ENCODE measurements at regions not wholly inside any gene's neighbourhood (a gene's known extent, or its start where the extent isn't known, plus 50 kb on each side); places are given as distances from the start of the nearest gene placed in this dataset.
"Not testable (repeated sequence)": the region's sequence is repeated elsewhere in the genome, so short reads cannot be mapped to it uniquely, and the experiment has no call there.

DNA sequence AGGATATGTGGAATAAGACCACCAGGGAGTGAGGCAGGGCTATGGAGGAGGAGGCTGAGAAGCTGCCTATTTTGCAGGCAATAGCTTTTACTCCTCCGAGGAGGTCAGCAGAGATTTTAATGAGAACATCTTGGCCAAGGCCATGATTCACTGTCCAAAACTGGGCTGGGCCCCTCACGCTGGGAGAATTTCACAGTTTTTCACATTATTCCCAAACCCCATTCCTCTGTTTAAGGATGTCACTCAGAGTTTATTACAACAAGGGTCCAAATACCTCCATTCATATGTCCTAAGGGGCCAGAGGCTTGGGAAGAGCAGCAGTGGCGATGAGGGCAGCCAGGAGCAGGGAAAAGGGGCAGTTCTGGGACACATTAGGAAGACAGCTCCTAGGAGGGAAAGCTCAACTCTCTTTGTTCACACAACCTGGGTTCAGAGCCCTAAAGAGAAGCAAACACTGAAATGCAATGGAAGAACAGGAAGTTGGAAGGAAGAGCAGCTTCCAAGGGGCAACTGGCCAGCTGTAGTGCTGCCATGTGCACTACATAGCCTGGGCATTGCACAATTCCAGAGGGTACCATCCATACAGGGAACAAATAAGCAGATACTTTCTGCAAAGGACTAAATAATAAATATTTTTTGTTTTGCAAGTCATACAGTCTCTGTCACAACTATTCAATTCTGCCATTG, 283.2 kb downstream of the NUAK1 start:
- no peak for DNase-seq

DNA sequence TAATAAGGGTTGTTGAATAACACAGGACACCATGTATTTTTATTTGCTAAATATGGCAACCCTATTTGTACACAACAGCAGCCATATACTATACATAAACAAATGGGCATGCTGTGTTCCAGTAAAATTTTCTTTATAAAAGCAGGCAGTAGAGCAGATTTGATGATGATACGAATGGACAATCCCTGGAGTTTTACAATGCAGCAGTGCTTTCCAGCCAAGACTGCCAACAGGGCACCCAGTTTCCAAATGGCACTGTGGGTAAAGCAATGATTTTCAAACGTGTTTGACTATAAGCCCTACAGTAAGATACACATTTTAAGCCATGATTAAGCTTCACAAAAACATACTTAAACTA, 282.7 kb downstream of the NUAK1 start:
- no peak for DNase-seq

DNA sequence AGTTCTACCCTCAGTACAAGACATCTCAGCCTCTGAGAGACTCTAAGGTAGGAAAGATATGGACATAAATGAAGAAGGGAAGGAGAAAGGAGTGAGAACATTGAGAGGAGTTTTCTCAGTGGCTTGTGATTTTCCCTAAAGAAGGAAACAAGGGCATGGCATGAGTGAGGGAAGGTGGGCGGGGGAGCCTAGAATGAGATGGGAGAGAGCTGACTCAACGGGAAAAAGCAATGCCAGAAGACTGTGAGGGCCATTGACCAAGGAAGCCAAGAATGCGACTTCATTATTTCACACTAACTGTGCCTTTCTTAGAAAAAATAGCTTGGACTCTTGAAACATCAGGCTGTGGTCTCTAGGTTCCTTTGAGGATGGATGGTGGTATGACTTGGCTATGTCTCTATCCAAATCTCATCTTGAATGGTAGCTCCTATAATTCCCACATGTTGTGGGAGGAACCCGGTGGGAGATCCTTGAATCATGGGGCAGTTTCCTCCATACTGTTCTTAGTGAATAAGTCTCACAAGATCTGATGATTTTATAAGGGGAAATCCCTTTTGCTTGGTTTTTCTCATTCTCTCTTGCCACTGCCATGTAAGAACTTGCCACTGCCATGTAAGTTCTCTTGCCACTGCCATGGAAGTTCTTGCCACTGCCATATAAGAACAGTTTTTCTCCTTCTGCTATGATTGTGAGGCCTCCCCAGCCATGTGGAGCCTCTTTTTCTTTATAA, 279.6 kb downstream of the NUAK1 start:
- DNase-seq = no peak

DNA sequence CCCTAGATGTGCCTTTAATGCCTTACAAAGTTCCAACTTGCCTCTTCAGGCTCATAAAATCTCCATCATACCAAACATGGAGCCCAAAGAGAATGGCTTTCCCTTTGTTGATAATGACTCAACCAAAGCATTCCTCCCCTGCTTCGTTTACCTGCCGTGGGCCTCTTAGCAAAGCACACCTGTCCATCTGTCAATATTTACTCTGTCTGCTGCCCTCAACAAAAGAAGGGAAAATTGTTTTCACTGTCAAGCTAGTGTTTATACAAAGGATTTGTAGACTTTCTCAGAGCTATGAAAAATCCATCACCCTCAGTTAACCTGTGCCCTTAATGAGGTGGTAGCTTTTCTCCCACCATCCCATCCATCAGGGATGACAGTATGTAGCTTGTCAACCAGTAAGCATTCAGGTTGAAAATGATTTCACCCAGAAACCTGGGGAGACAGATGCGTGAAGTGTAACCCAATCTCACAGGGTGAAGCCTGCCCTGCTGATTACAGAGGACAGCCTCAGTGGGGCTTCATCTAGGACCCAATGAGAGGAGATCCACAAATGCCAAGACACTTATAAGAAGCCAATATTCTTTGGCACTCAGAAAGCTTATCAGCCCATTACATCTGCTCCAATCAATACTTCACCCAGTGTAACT, 278.1 kb downstream of the NUAK1 start:
- DNase-seq = peak; percentile 11

DNA sequence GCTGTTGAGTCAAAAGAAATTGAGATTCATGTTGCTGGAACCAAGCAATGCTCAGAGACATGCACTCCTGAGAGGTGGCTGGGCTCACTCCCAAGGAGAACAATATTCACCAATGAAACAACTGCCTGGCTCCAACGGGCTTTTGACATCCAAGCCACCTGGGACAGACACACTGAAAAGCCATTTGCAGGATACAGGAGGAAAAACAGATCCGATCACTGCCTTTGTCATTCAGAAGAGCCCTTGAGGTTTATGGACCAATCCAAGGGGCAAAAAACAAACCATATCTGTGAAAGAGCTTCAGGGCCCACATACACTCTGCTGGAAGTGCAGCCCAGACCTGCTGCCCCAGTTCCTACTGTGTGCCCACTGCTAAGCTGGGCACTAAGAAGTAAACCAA, 277.5 kb downstream of the NUAK1 start:
- DNase-seq = peak; percentile 16

DNA sequence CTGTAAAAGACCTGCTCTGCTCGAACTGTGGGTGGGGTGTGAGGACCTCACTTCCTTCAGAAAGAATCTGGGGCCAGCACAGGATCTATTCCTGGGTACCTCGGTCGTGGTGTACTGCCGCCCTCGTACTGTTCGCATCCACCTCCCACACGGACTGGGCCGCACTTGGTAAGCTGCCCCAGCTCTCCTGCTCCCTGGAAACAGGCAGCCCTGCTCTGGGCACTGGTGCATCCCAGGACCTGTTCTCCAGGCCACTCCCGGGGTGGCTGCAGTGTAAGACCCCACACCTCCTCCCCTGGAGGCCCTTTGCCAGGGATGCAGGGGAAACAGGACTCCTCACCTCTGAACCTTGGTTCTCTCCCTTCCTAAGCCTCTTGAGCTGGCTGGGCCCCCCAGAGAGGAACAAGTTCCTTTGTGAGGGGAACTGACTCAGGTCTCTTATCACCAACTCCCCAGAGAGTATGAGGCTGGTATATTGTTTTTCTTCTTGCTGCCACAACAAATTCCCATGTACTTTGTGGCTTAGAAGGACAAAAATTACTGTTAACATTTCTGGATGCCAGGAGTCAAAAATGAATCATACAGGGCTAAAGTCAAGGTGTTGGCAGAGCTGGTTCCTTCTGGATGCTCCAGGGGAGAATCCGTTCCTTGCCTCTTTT, 276.5 kb downstream of the NUAK1 start:
- no peak for DNase-seq

DNA sequence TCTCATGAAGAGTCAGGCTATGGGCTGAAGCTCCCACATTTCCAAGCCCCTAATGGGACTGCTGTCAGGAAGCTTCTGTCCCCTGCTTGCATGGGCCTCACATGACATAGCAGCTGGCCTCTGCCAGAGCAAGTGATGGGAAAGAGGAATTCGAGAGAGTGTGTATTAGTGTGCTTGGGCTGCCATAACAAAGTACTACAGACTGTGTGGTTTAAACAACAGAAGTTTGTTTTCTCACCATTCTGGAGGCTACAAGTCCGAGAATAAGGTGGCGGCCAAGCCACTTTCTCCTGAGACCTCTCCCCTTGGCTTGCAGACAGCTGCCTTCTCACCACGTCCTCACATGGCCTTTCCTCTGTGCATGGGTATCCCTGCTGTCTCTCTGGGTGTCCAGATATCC, 274.4 kb downstream of the NUAK1 start:
- DNase-seq = no peak

DNA sequence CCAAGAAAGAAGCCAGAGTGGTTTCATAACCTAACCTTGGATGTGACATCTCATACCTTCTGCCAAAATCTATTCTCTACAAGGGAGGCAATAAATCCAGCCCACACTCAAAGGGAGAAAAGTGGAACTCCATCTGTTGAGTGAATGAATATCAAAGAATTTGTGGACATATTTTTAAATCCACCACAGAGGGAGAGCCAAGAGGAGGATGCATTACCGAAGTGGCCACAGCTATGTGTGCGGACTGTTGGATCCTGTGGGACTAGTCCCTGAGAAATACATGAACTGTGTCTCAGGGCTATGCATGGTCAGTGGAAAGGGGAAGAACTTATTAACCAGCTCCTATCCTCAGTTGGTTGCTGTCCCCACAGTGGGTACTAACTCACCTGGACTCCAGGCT, 273.9 kb downstream of the NUAK1 start:
- DNase-seq = no peak

DNA sequence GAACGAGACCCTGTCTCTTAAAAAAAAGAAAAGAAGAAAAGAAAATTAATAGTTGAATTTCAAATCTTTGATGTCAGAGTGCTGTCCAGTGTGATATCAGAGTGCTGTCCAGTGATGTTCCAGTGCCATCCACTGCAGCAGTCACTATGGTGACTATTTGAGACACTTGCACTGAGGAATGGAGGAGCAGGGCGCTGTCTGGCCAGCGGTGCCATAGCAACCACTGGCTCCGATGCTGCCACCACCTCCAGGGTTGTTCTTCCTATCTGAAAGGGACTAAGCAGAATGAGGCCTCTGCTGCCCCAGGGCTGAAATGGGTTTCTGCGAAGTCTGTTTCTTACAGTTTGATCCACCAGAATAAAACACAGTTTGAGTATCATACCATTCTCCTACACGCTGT, 272.9 kb downstream of the NUAK1 start:
- DNase-seq = no peak

DNA sequence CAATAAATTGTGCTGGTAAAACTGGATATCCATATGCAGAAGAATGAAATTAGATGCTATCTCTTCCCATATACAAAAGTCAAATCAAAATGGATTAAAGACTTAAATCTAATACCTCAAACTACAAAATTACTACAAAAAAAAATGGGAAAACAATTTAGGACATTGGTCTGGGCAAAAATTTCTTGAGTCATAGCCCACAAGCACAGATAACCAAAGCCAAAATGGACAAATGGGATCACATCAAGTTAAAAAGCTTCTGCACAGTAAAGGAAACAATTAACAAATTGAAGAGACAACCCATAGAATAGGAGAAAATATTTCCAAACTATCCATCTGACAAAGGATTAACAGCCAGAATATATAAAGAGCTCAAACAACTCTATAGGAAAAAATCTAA, 264.6 kb downstream of the NUAK1 start:
- no peak for DNase-seq

DNA sequence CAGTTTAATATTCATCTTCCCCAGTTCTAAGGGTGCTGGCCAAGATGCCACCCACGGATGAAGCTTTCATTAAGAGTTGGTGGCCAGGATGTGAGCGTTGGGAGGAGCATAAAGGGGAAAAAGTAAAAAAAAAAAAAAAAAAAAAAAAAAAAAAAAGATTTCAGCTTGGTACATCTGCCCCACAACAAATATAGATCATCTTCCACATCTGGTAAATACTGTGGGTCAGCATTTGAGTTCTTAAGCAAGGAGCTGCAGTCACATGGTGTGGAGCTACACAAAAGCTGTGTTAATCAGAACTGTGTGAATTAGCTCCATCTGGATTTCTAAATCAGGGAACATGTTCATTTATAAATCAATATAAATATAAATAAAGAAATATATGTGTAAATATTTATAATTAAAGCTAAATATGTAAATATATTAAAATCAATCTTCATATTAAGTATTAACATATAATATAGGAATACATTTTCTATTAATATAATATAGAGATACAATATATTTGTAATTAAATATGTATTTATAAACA, 262.3 kb downstream of the NUAK1 start:
- DNase-seq = no peak

DNA sequence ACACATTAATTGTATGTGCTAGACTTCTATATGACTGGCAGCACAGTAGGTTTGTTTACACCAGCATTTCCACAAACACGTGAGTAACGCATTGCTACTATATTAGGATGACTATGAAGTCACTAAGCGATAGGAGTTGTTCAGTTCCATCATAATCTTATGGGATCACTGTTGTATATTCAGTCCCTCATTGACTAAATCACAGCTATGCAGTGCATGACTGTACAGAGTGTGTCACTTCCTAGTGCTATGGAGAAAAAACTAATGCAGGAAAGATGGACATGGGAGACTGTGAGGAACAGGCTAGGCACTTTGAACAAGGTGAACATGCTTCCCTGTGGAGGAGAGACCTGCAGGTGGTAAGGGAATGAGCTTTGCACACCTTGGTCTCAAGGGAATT, 259.8 kb downstream of the NUAK1 start:
- no peak for DNase-seq

DNA sequence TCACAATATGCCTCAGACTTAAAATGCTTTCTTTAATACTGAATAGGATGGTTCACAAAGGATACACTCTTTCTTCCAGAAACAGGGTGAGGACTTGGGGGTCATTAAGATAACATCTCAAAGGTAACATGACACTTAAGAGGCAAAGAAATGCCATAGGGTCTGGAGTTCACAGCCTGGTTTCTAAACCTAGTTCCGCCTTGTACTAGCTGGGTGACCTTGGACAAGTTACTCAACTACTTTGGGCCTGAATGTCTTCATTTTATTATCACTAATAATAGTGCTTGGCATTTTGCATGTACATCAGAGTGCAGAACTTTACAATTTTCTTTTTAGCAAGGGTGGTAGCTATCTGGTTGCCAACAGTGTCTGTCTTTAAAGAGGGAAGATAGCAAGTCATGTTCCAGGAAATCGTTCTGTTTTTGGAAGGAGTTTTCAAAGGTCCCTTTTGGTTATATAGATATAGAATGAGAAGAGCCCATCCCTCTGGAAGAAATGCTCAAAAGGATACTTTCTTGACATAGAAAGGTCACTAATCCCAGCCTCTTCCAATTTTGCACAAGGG, 257.8 kb downstream of the NUAK1 start:
- no peak for DNase-seq

DNA sequence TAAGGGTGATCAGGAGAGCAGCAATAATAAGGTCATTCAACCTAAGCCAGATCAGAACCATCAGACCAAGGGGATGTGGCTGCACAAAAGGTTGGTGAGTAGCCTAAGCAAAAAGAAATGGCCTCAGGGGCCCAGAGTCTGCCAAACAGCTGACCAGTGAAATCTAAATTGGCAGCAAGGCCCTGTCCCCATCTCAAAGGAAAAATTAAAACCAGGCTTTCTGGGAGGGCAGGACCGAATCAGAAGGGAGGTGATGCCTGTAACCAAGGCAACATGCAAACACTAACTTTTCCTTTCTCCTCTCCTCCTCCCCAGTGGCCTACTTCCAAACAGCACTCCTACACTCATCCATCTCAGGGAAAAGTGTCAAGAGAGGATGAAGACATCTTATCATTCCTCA, 256.4 kb downstream of the NUAK1 start:
- DNase-seq = peak; percentile 55

DNA sequence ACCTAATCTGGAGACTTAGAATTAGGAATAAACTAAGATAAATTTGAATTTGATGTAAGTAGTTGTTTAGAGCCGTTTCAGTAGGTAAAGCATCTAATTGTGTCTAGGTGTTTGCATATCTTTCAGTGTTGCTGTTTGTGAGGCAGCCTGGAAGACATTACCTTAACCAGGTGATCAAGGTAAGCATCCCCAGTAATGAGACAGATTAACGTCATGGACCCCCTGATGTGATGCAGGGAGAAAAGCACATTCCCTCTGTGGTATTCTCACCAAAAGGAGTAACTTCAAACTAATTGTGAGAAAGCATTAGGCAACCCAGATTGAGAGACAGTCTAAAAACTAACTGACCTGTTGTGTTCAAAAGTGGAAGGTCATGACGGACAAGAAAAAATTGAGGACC, 251.6 kb downstream of the NUAK1 start:
- no peak for DNase-seq

DNA sequence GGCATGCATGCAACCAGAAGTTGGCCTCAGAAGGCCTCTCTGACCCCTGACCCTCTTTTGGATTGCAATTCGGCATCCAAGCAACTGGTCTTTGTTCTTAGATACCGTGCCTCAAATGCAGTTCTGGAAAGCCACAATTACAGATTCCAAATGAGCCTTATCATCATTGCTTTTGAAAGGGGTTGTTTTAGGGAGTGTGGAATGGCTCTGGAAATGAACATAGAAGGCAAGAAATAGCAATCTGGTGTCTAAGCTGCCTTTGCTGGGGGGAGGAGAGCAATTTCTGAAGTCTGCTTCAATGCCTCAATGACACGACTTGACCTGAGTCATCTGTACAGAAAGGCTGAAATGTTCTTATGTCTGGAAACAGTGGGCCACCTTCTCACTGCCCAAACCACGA, 250.1 kb downstream of the NUAK1 start:
- DNase-seq = no peak

DNA sequence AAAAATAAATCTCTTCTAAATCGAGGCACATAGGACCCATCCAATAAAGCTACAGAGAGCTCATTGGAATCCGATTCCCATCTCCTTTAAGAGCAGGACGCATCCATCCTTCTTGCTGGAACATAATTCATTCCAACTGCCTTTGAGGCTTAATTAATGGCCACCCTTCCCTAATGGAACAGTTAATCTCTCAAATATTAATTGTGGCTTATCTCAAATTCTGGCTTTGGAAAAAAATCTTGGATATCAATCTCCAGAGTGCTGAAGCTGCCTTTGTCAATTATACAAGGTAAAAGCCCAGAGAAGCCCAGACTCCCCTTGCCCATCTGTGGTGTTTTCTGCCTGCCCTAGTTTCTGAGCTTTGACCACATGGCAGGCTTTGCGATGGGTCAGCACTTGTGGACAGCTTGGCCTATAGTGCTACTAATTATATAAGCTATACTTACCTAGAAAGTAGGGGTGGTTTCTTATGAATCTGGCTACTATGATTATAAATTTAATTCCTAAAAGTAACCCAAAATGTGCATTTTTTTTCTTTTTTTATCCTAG, 246.3 kb downstream of the NUAK1 start:
- peak; percentile 10 for DNase-seq

DNA sequence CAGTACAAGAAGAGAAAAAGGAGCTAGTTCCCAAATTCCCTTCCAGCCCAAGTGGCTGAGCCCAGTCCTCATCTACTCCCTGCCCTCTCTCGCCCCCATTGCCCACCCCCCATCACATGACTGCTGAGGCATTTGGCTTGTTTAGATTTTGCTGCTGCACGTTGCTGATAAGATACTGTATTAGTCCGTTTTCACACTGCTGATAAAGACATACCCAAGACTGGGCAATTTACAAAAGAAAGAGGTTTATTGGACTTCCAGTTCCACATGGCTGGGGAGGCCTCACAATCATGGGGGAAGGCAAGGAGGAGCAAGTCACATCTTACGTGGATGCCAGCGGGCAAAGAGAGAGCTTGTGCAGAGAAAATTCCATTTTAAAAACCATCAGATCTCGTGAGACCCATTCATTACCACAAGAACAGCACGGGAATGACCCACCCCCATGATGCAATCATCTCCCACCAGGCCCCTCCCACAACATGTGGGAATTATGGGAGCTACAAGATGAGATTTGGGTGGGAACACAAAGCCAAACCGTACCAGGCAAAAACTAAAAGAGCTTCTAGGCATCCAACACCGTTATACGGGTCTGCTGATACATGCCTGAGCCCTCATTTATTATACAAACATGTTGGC, 243.4 kb downstream of the NUAK1 start:
- not testable (repeated sequence) for DNase-seq

DNA sequence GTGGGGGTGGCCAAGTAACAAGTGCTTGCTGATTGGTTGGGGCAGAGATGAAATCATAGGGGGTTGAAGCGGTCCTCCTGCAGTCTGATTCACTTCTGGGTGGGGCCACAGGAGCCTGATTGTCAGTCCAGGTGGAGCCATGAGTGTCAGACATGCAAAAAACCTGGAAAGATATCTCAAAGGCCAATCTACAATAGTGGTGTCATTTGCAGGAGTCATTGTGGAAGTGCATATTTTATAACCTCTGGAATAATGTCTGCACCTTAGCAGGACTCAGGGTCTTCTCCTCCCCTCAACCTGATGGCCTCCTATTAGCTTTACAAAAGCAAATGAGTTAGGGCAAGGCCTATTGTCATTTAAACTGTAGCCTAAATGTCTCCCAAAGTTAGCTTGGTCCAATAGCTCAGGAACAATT, 241.4 kb downstream of the NUAK1 start:
- DNase-seq = no peak

DNA sequence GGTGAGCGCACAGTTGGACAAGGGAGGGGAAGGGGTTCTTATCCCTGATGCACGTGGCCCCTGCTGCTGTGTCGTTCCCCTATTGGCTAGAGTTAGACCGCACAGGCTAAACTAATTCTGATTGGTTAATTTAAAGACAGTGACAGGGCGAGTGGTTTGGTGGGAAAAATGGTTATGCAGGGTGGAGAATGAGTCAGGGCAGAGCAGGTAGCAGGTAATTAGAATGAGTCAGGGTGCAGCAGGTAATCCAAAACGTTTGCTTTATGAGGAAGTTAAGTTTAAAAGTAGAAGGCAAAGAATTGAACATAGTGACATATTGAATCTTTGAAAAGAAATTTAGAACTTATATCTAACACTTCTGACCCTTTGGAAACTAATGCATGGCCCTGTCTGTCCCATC, 240.5 kb downstream of the NUAK1 start:
- not testable (repeated sequence) for DNase-seq

DNA sequence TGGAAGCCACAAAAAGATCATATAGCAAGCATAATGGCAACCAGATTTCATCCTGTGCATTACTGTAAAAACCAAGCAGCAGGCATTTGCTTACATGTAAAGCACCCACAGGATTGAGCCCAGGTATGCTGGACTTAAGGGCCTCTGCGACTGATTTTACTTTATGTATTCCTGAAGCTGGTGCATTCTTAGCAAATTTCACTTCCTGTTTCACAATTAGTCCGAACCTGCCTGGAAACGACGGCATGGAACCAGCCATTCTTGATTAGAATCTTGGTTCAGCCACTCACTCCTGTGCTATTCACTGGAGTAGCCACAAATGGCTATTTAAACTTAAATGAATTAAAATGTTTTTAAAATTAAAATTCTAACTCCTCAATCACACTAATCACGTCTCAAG, 239.2 kb downstream of the NUAK1 start:
- no peak for DNase-seq

DNA sequence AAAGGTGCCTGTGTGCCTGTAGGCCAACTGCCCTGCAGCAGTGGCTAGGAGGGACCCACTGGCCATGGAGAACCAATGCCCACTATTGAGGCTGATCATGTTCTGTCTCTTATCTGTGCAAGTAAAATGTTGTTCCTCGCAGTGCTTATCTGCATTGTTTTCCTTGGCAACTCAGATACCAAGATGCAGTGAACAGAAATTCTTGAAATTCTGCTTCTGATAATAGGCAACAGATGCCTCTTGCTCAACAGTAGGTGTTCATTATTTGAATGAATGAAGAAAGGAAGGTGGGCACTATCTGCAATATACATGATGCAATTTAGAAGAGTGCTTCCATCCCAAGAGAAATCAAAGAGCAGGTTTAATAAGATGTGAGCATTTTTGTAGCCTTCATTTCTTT, 232.2 kb downstream of the NUAK1 start:
- no peak for DNase-seq

Data from retina (tissue), 1 donor.